ENCODE measurements at regions not wholly inside any gene's neighbourhood (a gene's known extent, or its start where the extent isn't known, plus 50 kb on each side); places are given as distances from the start of the nearest gene placed in this dataset.
"Not testable (repeated sequence)": the region's sequence is repeated elsewhere in the genome, so short reads cannot be mapped to it uniquely, and the experiment has no call there.

DNA sequence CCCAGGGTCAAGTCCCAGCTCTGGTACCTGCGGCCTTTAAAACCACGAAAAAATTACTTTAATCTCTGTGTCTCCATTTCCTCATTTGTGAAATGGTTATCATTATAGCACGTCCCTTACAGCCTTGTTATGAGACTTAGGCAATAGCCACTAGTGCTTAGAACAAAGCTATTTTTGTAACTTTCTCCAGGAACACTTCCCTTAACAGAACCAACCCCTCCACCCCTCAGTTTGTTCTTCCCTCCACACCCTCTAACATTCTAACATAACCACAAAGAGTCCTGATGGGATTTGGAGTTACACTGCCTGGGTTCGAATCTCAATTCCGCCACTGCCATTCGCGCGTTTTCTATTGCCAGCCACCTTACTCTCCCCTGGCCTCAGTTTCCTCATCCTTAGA, 2777.4 kb upstream of the TPTE start:
- intact Hi-C loops (cut with micrococcal nuclease); DNase-seq: not testable (repeated sequence)
- ATAC-seq = peak; percentile 55

GRCh38 chr21:7744406-7745099, 2776.8 kb upstream of the TPTE start:
- DNase-seq; intact Hi-C loops (cut with micrococcal nuclease): not testable (repeated sequence)
- peak; percentile 99 for ATAC-seq

- DNase-seq; intact Hi-C loops (cut with micrococcal nuclease): not testable (repeated sequence)
- ATAC-seq = peak; percentile 70
These were observed 2776.3 kb upstream of the TPTE start for GRCh38 chr21:7745100-7745450.

DNA sequence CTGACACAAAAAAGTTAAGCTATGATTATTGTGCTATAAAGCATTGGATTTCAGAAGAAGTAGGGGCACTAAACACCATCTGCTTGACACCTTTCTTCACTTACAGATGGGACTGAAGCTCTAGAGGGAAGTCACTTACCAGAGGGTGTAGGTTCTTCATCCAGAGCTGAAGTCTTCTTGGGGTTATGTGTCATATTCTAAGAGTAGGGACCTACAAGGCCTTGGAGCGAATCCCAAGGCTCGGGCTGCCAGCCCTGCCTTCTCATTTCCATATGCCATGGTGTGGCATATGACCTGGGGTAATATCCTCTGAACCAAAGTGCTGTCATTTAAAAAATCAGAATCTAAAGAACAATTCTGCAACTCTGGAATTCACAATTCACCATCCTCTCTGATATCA, 2773.4 kb upstream of the TPTE start:
- not testable (repeated sequence) for DNase-seq, ATAC-seq

DNA sequence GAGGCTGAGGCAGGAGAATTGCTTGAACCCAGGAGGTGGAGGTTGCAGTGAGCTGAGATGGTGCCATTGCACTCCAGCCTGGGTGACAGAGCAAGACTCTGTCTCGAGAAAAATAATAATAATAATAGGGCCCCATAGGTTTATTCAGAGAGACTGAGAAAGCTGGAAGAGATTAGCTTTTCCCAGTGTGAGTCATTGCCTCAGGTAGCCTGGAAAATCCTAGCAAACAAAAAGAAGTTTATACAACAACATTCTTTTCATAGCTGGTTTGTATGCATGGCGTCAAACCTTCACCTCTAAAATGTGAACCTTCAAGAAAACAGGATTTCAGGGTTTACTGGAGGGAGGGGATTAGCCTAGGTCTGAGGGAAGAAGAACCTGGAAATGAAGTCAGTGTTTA, 2768.8 kb upstream of the TPTE start:
- DNase-seq; ATAC-seq; intact Hi-C loops (cut with micrococcal nuclease): not testable (repeated sequence)

More for the DNA sequence above, 2773.4 kb upstream of the TPTE start:
- intact Hi-C loops (cut with micrococcal nuclease) = not testable (repeated sequence)

- intact Hi-C loops (cut with micrococcal nuclease); DNase-seq; ATAC-seq: not testable (repeated sequence)
These were observed 2768.0 kb upstream of the TPTE start for GRCh38 chr21:7753380-7753877.

DNA sequence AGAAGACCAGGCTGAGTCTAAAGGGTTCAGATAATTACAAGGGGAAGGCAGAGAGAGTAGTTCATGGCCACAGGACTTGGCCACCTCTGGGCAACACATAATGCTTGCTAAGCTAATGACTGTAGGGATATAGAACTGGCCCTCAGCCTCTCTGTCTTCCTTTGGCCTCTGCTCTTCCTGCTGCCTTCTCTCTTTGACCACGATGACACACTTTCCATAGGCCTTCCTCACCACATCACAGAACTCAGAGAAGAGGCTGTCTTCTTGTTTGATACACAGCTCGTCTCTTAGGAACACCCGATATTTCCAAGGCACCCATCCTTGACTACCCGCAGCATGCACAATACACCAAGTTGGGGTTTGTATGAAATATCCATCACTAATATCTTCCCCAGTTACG, 2751.4 kb upstream of the TPTE start:
- intact Hi-C loops (cut with micrococcal nuclease); DNase-seq; ATAC-seq: not testable (repeated sequence)

DNA sequence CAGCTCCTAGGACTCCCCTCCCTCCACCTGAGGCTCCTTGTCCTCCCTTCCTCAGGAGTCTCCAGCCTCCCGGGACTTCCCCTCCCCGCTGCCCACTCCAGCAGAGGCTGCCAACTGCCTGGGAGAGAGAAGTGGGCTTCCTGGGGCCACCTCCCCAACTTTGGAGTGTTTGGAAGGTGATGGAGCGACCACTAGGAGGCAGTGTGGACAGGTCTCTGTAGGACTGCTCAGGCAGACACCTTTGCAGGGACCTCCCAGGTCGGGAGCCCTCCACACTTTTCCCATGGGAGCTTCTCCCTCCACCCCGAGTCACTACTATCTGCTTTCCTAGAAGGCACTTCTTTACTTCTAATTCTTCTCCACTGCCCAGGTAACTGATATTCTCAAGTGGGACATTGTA, 2747.2 kb upstream of the TPTE start:
- DNase-seq; ATAC-seq; intact Hi-C loops (cut with micrococcal nuclease): not testable (repeated sequence)

GRCh38 chr21:7775327-7775984, 2745.9 kb upstream of the TPTE start:
- ATAC-seq; intact Hi-C loops (cut with micrococcal nuclease); DNase-seq: not testable (repeated sequence)

GRCh38 chr21:7776035-7776434, 2745.3 kb upstream of the TPTE start:
- ATAC-seq; intact Hi-C loops (cut with micrococcal nuclease); DNase-seq: not testable (repeated sequence)

GRCh38 chr21:7776622-7777021, 2744.8 kb upstream of the TPTE start:
- intact Hi-C loops (cut with micrococcal nuclease); ATAC-seq; DNase-seq: not testable (repeated sequence)

DNA sequence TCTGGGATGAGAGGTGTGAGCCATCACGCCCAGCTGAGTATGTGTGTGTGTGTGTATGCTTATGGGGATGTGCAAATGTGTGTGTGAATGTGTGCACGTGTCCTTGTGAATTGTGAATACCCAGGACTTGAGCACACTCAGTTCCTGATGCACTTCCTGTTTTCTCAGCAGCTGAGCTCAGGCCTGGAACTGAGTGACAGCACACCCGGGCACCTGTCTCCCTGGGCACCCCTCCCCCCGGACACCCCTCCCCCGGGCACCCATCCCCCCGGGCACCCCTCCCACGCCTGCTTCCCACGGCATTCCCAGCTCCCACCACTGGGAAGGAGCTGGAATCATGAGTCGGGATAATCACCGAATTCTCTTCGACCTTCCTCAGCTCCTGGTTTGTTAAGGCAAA, 2744.1 kb upstream of the TPTE start:
- ATAC-seq = peak; percentile 20
- DNase-seq; intact Hi-C loops (cut with micrococcal nuclease): not testable (repeated sequence)

DNA sequence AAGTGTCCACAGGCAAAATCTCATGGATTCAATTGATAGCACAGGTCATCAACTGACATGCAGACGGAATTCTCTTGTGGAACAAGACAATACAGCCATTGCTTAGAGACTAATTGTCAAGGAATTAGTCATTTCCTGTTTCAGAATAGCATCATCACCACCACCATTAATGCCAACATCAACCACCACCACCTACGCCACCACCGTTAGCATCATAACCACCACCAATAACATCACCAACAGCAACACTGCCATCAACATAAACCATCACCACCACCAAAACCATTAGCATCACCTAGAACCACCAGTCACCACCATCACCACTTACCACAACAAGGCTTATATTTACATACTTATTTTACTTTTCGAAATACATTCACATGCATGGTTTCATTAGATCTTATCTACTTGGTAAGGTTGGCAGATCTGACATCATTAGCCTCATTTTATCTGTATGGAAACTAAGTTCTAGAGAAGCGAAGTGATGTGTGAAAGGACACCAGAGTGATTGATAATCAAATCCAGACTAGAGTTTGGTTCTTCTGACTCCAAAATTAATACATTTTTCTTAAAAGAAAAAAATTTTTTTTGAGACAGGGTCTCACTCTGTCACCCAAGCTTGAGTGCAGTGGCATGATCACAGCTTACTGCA, 2733.8 kb upstream of the TPTE start:
- ATAC-seq; intact Hi-C loops (cut with micrococcal nuclease); DNase-seq: not testable (repeated sequence)

DNA sequence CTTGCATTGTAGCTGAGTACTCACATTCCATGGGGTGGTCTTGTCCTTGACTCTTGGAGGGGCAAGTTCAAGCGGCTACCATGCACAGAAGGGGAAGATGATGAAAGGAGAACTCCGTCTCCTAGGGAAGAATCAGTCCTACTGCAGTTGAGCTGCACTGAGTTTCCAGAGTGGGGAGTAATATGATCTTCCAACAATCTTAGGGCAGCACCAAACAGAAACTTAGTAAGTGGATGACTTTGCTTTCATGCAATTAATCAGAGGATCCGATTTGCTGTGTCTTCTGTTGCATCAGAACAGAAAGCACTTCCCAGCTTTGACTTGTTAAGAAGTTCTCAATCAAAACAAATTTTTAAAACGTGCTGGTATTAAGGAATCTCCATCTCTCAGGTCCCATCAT, 2727.6 kb upstream of the TPTE start:
- ATAC-seq; intact Hi-C loops (cut with micrococcal nuclease); DNase-seq: not testable (repeated sequence)

GRCh38 chr21:7797328-7797727, 2724.1 kb upstream of the TPTE start:
- ATAC-seq; DNase-seq; intact Hi-C loops (cut with micrococcal nuclease): not testable (repeated sequence)

DNA sequence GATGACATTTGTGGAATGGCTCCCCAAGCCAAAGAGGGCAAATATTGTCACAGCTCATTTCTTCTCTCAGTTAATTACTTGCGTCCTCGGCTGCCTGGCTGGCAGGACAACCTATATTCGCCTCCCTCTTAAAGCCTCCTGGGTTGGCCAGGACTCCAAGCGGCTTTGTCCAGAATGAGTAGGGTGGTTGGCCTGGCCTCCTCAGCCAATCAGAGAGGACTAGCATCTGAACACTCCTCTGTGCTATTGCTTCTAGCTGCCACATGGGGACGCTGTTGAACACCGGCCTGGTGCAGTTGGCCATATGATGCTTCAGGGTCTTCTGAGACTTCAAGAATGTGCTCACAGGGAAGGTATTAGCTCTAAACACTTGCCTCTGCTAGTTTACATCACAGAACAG, 2722.9 kb upstream of the TPTE start:
- intact Hi-C loops (cut with micrococcal nuclease) = not testable (repeated sequence)

GRCh38 chr21:7799697-7800096, 2721.7 kb upstream of the TPTE start:
- ATAC-seq = peak; percentile 64
- intact Hi-C loops (cut with micrococcal nuclease); DNase-seq: not testable (repeated sequence)

More for the DNA sequence above, 2722.9 kb upstream of the TPTE start:
- not testable (repeated sequence) for ATAC-seq, DNase-seq

DNA sequence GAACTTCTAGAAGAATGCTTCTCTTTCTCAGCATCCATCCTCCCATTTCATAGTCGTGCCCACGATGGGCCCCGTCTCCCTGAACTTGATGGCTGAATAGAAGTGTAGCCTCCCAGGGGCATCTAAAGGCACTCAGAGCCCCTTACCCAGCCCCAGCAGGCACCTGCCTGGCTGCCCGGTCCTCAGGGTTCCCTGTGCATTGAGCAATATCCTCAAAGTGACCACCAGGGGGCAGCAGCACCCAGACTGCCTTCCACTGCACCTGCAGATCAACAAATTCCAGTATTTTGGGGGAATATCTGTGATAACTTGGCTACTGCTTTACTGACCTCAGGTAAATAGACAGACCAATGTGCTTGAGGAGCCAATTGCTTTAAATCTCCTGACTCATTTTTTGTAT, 2707.9 kb upstream of the TPTE start:
- peak; percentile 51 for ATAC-seq
- intact Hi-C loops (cut with micrococcal nuclease); DNase-seq: not testable (repeated sequence)

- DNase-seq; intact Hi-C loops (cut with micrococcal nuclease): not testable (repeated sequence)
- peak; percentile 92 for ATAC-seq
These were observed 2704.4 kb upstream of the TPTE start for GRCh38 chr21:7817013-7817412.

DNA sequence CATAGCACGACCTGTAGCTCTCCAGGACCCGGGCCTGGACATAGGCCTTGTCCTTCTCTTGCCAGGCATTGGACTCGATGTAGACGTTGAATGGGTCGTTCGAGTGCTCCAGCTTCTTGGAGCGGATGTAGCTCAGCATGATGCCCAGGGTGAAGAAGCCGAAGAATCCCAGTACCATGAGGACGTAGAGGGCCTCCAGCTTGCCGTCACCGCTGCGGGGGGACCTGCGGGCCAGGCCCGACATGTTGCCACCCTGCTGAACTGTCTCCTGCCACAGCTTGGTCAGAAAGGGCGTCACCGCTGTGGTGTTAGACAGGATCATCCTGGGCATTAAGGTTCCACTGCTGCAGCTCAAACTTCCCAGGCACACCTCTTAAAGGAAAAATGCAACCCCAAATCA, 2702.1 kb upstream of the TPTE start:
- DNase-seq, ATAC-seq: not testable (repeated sequence)

More for the DNA sequence above, 2702.1 kb upstream of the TPTE start:
- intact Hi-C loops (cut with micrococcal nuclease) = not testable (repeated sequence)
